ENCODE measurements at regions not wholly inside any gene's neighbourhood (a gene's known extent, or its start where the extent isn't known, plus 50 kb on each side); places are given as distances from the start of the nearest gene placed in this dataset.

DNA sequence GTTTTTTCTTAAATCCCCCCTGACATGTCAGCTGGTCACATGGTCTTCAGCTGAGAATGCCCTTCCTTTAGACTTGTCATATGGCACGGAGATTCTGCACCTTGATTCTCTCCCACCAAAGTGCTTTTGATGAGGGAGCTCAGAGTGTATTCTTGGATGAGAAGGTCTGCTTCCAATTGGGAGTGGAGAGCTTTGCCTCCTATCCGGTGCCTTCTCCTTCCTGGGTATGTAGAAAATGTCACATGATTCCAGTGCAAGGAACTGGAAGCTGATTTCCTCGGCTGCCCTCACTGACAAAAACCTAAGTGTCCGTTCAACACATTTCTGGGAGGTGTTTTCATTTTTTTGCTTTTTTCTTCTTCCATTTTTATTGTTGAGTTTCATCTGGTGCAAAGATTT lies 197.2 kb downstream of the TFAP2C start:
- H3K27me3 Mint-ChIP-seq (ENCODE audit: low read depth) = peaks cover 4% of the 10 kb centered on the region
- H3K14ac ChIP-seq (ENCODE audit: insufficient read depth, low read length) = no peak overlapping the region
- no peak overlapping the region for H3K4me2 ChIP-seq (ENCODE audit: insufficient read depth, insufficient read length, low read length)
- no peak for DNase-seq
- H2BK15ac ChIP-seq (ENCODE audit: low read depth, low read length) = no peak overlapping the region
- H3K9ac ChIP-seq (ENCODE audit: extremely low read depth, insufficient read length, low read length) = no peak overlapping the region
- H2BK120ac ChIP-seq (ENCODE audit: low read depth, low read length, poor library complexity, severe bottlenecking) = no peak overlapping the region
- H4K5ac ChIP-seq (ENCODE audit: insufficient read length, low read depth, low read length) = no peak overlapping the region
- no peaks in the 10 kb centered on the region for H3K79me1 ChIP-seq (ENCODE audit: insufficient read depth, low read depth, low read length, poor library complexity, severe bottlenecking)
- H4K20me1 ChIP-seq (ENCODE audit: control insufficient read depth, insufficient read depth, insufficient read length) = no peaks in the 10 kb centered on the region
- H3K36me3 Mint-ChIP-seq (ENCODE audit: insufficient read depth in 1 of 3, low read depth in 3 of 3) = no peaks in the 10 kb centered on the region
- no peak overlapping the region for H3K4ac ChIP-seq (ENCODE audit: low read depth, low read length)
- H2BK5ac ChIP-seq (ENCODE audit: insufficient read length, low read length) = no peak overlapping the region
- no peak overlapping the region for H2AFZ ChIP-seq (ENCODE audit: low read length)
- no peak overlapping the region for H2BK20ac ChIP-seq (ENCODE audit: low read depth, low read length, poor library complexity, severe bottlenecking)
- whole genome bisulfite sequencing (ENCODE audit: extremely low coverage, insufficient read length, low lambda C conversion rate) = no CpG with 5 or more reads among the region's 4 CpGs
- H2AK5ac ChIP-seq (ENCODE audit: insufficient read length, low read length) = no peak overlapping the region
- no peaks in the 10 kb centered on the region for H3K27me3 ChIP-seq (ENCODE audit: insufficient read depth, low read length)
- no peak for TF ChIP-seq CTCF (conservative IDR thresholded peaks at IDR 0.05)
- no peak overlapping the region for H4K91ac ChIP-seq (ENCODE audit: insufficient read length, low read depth, low read length)
- no peak overlapping the region for H3T11ph ChIP-seq (ENCODE audit: low read length)
- no peaks in the 10 kb centered on the region; a peak in 1 of 5 replicates for H3K9me3 Mint-ChIP-seq
- H3K27ac Mint-ChIP-seq = no peak overlapping the region; a peak in 1 of 7 replicates
- peaks cover 45 to 48% of the 10 kb centered on the region in 2 experiments for H3K4me1 Mint-ChIP-seq
- H2BK12ac ChIP-seq (ENCODE audit: insufficient read length, low read depth, low read length) = no peak overlapping the region
- no peak overlapping the region for H3K56ac ChIP-seq (ENCODE audit: insufficient read length, low read depth, low read length)
- no peak overlapping the region for H4K8ac ChIP-seq (replicated peaks; ENCODE audit: insufficient read length, low read depth, low read length)
- H3K18ac ChIP-seq (ENCODE audit: insufficient read length, low read depth, low read length) = no peak overlapping the region
- no peaks in the 10 kb centered on the region for H3K9me3 ChIP-seq (ENCODE audit: control insufficient read depth, low read depth, low read length)
- no peaks in the 10 kb centered on the region for H3K23me2 ChIP-seq (ENCODE audit: insufficient read length, low read depth, low read length, poor library complexity, severe bottlenecking)
- H3K4me1 ChIP-seq (ENCODE audit: insufficient read depth, low read length) = peaks cover 3% of the 10 kb centered on the region; the same call in 1 of the 2 replicates
- no peak overlapping the region for H3K4me3 Mint-ChIP-seq
- H3K27ac ChIP-seq (ENCODE audit: insufficient read length, low read depth, low read length) = no peak overlapping the region
- no peaks in the 10 kb centered on the region for H3K79me2 ChIP-seq (ENCODE audit: insufficient read depth, low read length)
- H3K23ac ChIP-seq (ENCODE audit: insufficient read length, low read depth, low read length) = no peak overlapping the region
